GM18907 (cell line): ENCODE measurements at regions not wholly inside any gene's neighbourhood (a gene's known extent, or its start where the extent isn't known, plus 50 kb on each side); places are given as distances from the start of the nearest gene placed in this dataset.

ENCODE experiments used
- ATAC-seq: cut with Tn5 transposase; IDR thresholded peaks from one replicate; pipeline ENCODE4 v1.9.1; 2021; ENCODE audit warnings: mild to moderate bottlenecking, moderate library complexity; ENCODE audit not compliant: unreplicated experiment

DNA sequence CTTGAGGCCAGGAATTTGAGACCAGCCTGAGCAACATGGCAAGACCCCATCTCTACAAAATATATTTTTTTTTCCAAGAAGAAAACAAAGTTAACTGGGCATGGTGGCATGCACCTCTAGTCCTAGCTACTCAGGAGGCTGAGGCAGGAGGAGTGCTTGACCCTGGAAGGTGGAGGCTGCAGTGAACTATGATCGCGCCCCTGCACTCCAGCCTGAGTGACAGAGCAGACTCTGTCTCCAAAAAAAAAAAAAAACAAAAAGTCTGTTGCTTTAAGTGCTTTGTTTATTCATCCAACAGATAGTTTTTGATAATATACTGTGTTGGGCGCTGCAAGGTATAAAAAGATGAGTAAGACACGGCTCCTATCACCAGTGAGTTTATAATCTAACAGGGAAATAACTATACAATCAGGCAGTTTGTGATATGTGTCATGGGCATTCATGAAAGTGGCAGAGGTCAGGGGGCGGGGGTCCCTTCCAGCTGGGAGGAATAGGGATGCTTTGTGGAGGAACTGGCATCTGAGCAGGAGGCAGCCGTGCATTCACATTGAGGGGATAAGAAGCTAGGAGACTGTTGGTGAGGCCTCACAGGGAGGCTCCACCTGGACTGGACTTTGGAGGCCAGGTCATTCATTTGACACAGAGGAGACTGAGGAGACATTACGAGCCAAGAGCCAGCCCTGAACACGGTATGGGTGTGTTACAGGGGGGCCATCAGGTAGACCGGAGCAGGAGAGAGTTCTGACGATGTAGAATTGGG lies 67.3 kb upstream of the ERRFI1 start:
- ATAC-seq: no peak

DNA sequence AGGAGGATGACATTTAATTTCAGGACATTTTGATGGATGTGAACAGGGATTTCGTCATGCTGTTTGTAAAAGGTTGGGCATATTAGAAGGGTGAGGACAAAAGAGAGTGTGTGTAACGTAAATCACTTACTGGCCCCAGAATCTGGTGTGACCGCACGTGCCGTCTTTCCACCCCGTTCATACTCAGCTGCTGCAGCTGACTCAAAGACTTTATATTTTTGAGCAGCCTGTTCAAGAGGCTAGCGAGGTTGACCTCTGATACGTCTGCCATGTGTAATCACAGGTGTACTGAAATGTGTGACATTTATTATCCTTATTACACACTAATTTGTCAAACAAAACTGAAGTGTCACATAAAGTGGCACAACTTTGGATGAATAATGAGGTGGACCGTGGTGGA lies 66.5 kb upstream of the ERRFI1 start:
- no peak for ATAC-seq

DNA sequence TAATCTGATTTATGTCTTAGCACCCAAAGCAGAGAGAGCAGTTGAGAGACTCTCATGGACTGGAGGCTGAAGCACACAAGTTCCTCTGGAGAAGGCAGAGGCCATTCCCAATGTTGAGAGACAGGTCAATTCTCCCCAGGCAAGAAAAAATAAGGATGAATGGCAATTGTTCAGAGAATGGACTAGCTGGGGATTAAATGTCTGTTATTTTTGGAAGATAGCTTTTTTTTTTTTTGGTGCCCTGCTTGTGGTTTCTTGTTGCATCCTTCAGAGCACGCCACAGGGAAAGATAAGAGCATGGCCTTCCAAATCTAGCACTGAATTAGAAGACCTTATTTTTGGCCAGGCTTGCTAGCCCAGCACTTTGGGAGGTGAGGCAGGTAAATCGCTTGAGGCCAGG lies 65.6 kb upstream of the ERRFI1 start:
- no peak for ATAC-seq

DNA sequence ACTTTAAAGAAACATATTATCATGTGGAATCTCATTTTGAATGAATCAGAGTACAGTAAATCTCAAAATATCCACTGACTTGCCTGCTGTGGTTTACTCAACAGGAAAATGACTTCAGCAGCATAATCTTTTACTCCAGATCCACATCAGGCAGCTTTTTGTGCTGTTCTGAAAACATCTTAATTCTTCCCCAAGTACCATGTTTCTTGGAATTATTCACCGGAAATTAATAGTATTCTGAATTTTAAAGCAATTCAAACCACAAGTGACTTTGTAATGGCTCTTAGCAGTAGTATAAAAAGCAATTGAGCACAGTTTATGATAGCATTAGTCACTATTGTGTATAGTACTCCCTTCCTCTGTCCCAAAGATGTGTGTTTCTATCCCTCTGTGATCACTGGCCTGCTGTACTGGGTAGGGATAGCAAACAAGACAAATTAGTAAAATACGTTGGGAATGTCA lies 64.2 kb upstream of the ERRFI1 start:
- ATAC-seq: no peak

DNA sequence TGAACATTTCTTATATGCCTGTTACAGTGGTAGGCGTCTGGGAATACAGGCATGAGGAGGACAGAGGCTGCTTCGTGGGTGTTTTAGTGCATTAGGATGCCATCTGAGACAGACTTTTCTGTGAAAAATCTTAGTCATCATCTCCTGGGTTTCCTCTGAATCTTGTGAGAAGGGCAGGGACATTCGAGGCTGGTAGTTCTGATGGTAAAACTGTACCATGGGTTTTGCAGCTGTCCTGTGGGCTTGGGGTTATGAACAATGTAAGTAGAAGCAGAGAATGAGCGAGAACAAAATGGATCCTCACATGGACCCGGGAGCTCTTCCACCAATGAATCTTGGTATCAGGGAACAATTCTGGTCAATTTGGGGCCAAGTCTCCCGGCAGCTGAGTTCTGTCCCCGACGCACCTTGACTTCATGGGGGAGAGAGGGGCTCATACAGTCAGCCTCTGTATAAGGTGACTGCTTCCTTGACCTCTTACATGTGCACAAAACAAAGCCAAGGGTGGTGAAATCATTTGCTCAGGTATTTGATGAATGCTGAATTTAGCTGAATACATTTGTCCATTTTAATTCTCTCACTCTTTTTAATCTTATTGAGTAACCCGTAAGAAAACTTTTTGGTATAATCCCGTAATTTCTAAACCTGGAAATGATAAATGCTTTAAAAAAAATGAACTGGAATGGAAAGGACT lies 63.6 kb upstream of the ERRFI1 start:
- ATAC-seq: no peak

DNA sequence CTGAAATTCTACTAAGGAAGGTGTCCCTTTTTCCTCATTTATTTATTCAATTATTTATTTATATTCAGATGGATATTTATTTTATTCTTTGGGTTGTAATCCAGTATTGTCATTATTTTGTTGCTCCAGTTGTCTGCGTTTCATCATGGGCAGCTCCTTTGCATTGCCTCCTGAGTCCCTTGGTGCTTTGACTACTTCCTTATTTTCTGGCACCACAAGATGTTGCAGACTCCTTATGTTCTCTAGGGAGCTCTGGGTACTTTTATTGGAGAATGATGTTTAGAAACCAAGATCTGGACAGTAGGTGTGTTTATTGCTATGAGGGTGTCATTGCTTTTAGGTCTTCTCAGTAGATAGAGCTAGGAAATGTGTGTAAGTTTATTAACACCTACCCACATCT lies 59.9 kb upstream of the ERRFI1 start:
- ATAC-seq: no peak

DNA sequence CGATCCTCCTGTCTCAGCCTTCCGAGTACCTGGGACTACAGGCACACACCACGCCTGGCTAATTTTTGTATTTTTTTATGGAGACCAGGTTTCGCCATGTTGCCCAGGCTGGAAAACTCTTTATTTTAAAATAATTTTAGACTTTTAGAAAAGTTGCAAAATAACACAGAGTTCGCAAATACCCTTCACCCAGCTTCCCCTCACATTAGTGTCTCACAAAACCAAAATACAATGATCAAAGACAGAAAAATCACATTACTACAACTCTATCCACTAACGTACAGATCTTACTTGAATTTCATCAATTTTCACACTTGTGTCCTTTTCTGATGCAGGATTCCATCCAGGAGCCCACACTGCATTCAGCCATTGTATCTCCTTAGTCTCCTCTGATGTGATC lies 58.8 kb upstream of the ERRFI1 start:
- no peak for ATAC-seq

DNA sequence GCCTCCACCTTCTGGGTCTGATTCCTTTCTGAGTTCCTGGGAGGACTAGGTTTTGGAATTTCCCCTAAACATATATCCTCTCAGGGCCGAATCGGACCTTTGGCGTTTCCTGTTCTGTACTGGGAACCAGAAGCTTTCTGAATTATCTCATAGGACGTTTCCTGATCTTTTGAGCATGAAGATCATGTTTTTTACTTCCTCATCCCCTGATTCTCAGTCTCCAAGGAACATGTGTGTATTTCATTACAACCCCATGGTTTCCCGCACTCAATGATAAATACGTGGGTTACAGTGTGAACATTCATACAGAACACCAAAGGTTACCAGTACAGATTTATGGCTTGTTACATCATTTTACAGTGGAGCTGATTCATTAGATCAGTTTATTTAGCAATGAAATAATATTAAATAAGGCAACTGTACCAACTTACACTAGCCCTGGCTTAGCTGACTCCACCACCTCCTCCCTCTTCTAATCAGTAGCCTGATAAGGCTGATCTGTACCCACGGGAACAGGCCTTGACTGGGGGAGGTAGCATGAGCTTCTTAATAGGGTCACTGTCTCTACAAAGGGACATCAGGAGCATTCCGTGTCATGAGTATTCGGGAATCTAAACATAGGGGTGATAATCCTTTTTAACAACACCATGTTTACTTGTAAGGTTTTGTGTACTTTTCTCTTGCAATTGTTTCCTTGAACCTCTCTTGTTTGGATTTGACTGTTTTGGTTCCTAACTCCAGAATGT lies 57.8 kb upstream of the ERRFI1 start:
- ATAC-seq: no peak

DNA sequence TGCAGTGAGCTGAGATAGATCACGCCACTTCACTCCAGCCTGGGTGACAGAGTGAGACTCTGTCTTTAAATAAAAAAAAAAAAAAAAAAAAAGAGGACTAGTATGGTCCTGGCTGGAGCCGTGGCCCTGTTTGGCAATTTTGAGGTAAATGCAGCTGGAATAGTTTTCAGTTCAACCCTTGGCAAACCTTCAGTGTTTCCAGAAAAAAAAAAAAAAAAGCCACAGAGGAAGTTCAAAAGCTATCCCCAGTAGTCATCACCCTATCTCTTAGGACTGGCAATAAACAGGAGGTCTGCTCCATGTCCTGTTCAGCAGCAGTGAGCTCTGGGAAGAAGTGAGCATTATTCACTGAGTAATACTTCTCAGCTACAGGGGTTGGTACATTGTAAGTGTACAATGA lies 56.8 kb upstream of the ERRFI1 start:
- no peak for ATAC-seq

DNA sequence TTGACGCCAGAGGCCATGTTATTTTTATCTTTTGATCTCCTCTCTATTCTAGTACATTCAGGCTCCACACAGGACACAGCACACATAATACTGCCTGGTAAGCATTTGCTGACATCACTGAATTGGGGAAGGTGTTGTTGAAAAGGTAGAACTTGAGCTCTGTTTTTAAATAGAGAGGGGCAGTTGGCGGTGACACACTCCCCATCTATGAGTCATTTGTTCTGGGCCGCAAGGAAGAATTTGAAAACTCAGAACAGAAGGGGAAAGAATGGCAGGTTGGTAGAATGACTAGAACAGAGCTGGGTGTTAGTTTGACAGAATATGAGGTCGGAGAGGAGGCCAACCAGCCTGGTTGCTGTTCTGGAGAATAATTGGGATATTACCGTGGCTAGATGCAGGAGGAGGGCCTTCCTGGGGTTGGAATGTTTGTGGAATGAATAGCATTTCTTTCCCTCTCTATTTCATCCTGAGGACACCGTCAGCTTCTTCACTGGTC lies 52.1 kb upstream of the ERRFI1 start:
- no peak for ATAC-seq

DNA sequence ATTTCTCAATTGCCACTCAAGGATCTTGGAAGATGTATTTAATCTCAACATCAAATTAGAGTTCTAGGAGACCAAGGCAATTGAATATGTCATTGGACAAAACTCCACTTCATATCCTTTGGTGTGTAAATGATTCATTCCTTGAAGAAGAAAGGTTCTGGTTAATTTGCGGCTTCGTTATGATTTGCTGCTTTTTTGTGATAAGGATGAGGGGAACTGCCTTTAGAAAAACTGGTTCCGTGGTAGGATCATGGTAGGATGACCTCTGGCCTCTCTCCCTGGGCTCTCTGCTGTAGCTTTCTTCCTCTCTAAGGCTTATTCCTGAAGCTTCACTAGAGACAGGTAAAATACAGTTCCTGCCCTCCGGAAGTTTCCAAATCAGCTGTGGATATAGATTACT lies 51.5 kb upstream of the ERRFI1 start:
- ATAC-seq: no peak

DNA sequence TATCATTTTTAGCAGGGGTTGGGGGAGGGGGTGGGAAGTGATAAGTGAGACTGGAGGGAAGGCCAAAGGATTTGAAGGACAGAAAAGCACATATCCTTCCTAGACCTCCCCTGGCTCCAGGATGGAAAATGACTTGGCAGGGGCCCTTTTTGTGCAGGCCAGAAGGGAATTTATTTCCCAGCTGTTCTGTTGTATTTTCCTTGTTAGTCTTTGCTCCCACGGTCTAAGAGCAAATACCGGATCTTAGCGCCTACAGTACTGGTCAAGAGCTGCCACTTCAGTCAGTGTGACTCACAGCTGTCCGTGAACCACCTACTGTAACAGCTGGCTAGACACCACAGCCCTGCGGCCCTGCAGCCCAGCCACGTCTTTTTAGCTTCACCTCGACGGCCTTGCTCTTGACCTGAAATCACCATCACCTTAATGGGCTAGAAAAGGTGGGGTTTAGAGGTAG lies 51.0 kb upstream of the ERRFI1 start:
- ATAC-seq: no peak

DNA sequence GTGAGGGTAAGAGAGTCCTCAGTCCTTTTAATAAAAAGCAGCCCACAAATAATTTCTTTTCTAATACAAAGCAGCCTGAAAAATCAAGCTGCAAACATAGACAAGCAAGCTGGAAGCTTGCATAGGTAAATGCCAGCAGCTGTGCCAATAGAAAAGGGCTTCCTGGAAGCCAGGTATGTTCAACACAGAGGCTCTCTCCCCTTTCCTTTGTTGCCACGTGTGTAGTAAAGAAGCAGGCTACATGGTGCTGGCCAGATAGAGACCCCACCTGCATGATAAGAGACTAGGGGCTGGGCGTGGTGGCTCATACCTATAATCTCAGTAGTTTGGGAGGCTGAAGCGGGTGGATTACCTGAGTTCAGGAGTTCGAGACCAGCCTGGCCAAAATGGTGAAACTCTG lies 50.1 kb upstream of the ERRFI1 start:
- ATAC-seq: no peak
